Mesodermal cell (in vitro differentiated cells): ENCODE measurements at regions not wholly inside any gene's neighbourhood (a gene's known extent, or its start where the extent isn't known, plus 50 kb on each side); places are given as distances from the start of the nearest gene placed in this dataset.

Experiments used
- H3K27ac ChIP-seq: 2 replicates; pipeline ENCODE4 v1.7.0; 2013; ENCODE audit warnings: mild to moderate bottlenecking, low read depth, low read length, moderate library complexity; ENCODE audit not compliant: severe bottlenecking
- H3K36me3 ChIP-seq: 2 replicates; pipeline ENCODE4 v1.7.1; 2013; ENCODE audit warnings: mild to moderate bottlenecking, low read length, moderate library complexity; ENCODE audit not compliant: control insufficient read depth, insufficient read depth
- H3K4me1 ChIP-seq: one replicate; pipeline ENCODE4 v1.7.1; 2013; ENCODE audit warnings: mild to moderate bottlenecking, low read length; ENCODE audit not compliant: insufficient read depth, control insufficient read depth, poor library complexity, severe bottlenecking
- H3K4me3 ChIP-seq: 2 replicates; pipeline ENCODE4 v1.7.0; 2013; ENCODE audit warnings: low read length, control low read depth, mild to moderate bottlenecking; ENCODE audit not compliant: insufficient read depth, poor library complexity, severe bottlenecking; ENCODE audit errors: extremely low read depth
- H3K9me3 ChIP-seq: 2 replicates; pipeline ENCODE4 v1.7.1; 2013; ENCODE audit warnings: mild to moderate bottlenecking, low read length, moderate library complexity; ENCODE audit not compliant: control insufficient read depth
- WGBS, 2 experiments: methylation state at CpG; one replicate each; pipeline ENCODE4 v1.1.5; 2013; ENCODE audit warnings: missing lambda C conversion rate in 2 of 2; ENCODE audit not compliant: insufficient coverage in 2 of 2; 5-methylcytosine and 5-hydroxymethylcytosine counted together

- no peak overlapping the region for H3K27ac ChIP-seq
- no peaks in the 10 kb centered on the region for H3K36me3 ChIP-seq
- H3K9me3 ChIP-seq, result no peaks in the 10 kb centered on the region
- H3K4me1 ChIP-seq, result no peaks in the 10 kb centered on the region
- H3K4me3 ChIP-seq, result no peak overlapping the region
Observed at GRCh38 chr21:22903851-22904250, 1905.6 kb downstream of the NCAM2 start.

GRCh38 chr21:22904385-22904784, 1906.2 kb downstream of the NCAM2 start:
- Histone ChIP-seq H3K27ac (no peak overlapping the region), H3K4me3 (no peak overlapping the region), H3K4me1 (no peaks in the 10 kb centered on the region), H3K36me3 (no peaks in the 10 kb centered on the region), H3K9me3 (no peaks in the 10 kb centered on the region)
- 100% methylated on average over 1 of the region's 4 CpGs for WGBS, 2 experiments

- H3K4me1 ChIP-seq, result no peaks in the 10 kb centered on the region
- no peak overlapping the region for H3K4me3 ChIP-seq
- H3K27ac ChIP-seq, result no peak overlapping the region
- H3K9me3 ChIP-seq, result no peaks in the 10 kb centered on the region
- 83% methylated on average over 1 of the region's 1 CpG; no CpG with 5 or more reads in 1 of the 2 experiments for WGBS, 2 experiments
- no peaks in the 10 kb centered on the region for H3K36me3 ChIP-seq
Observed at GRCh38 chr21:22925032-22925431, 1926.8 kb downstream of the NCAM2 start.

- Histone ChIP-seq H3K36me3 (no peaks in the 10 kb centered on the region), H3K9me3 (peaks cover 3% of the 10 kb centered on the region), H3K4me3 (no peak overlapping the region), H3K4me1 (no peaks in the 10 kb centered on the region), H3K27ac (no peak overlapping the region)
- WGBS, 2 experiments, result no CpG with 5 or more reads among the region's 2 CpGs
Observed at GRCh38 chr21:22927469-22927868, 1929.3 kb downstream of the NCAM2 start.

- no CpG with 5 or more reads among the region's 4 CpGs for WGBS, 2 experiments
- Histone ChIP-seq H3K9me3 (no peaks in the 10 kb centered on the region), H3K27ac (no peak overlapping the region), H3K4me1 (no peaks in the 10 kb centered on the region), H3K36me3 (no peaks in the 10 kb centered on the region), H3K4me3 (no peak overlapping the region)
Observed at GRCh38 chr21:22941779-22942490, 1943.7 kb downstream of the NCAM2 start.

GRCh38 chr21:22955559-22955958, 1957.3 kb downstream of the NCAM2 start:
- Histone ChIP-seq H3K4me1 (no peaks in the 10 kb centered on the region), H3K36me3 (no peaks in the 10 kb centered on the region), H3K27ac (no peak overlapping the region), H3K9me3 (no peaks in the 10 kb centered on the region), H3K4me3 (no peak overlapping the region)

- Histone ChIP-seq H3K4me3 (no peak overlapping the region), H3K4me1 (peaks cover 9% of the 10 kb centered on the region), H3K27ac (no peak overlapping the region), H3K9me3 (no peaks in the 10 kb centered on the region), H3K36me3 (no peaks in the 10 kb centered on the region)
- WGBS, 2 experiments, result 100% methylated on average over 2 to 3 of the region's 5 CpGs
Observed at GRCh38 chr21:22961258-22961657, 1963.0 kb downstream of the NCAM2 start.

GRCh38 chr21:22965455-22966135, 1967.4 kb downstream of the NCAM2 start:
- H3K36me3 ChIP-seq, result no peaks in the 10 kb centered on the region
- peak overlapping the region; percentile 92 for H3K27ac ChIP-seq
- WGBS, 2 experiments, result 80 to 82% methylated on average over 2 to 3 of the region's 3 CpGs
- peaks cover 13% of the 10 kb centered on the region for H3K4me1 ChIP-seq
- H3K4me3 ChIP-seq, result no peak overlapping the region
- no peaks in the 10 kb centered on the region for H3K9me3 ChIP-seq

GRCh38 chr21:22981819-22982218, 1983.6 kb downstream of the NCAM2 start:
- no peaks in the 10 kb centered on the region for H3K36me3 ChIP-seq
- no peaks in the 10 kb centered on the region for H3K9me3 ChIP-seq
- 100% methylated on average over 1 of the region's 4 CpGs; no CpG with 5 or more reads in 1 of the 2 experiments for WGBS, 2 experiments
- no peak overlapping the region for H3K4me3 ChIP-seq
- no peak overlapping the region for H3K27ac ChIP-seq
- no peaks in the 10 kb centered on the region for H3K4me1 ChIP-seq

- Histone ChIP-seq H3K4me1 (no peaks in the 10 kb centered on the region), H3K36me3 (no peaks in the 10 kb centered on the region), H3K4me3 (no peak overlapping the region), H3K9me3 (no peaks in the 10 kb centered on the region), H3K27ac (no peak overlapping the region)
- 100% methylated on average over 2 to 3 of the region's 4 CpGs for WGBS, 2 experiments
Observed at GRCh38 chr21:22993144-22993543, 1994.9 kb downstream of the NCAM2 start.

GRCh38 chr21:22993822-22994574, 1995.8 kb downstream of the NCAM2 start:
- no peak overlapping the region for H3K27ac ChIP-seq
- WGBS, 2 experiments, result 91 to 99% methylated on average over 5 to 14 of the region's 14 CpGs

More at GRCh38 chr21:22993822-22994574, 1995.8 kb downstream of the NCAM2 start:
- no peaks in the 10 kb centered on the region for H3K9me3 ChIP-seq
- H3K4me1 ChIP-seq, result no peaks in the 10 kb centered on the region
- no peak overlapping the region for H3K4me3 ChIP-seq
- no peaks in the 10 kb centered on the region for H3K36me3 ChIP-seq
